NCI-H1092 (cell line): ENCODE measurements at regions not wholly inside any gene's neighbourhood (a gene's known extent, or its start where the extent isn't known, plus 50 kb on each side); places are given as distances from the start of the nearest gene placed in this dataset.

ENCODE experiments used
- DNase-seq: peaks from one replicate; lab custom pipeline; 2025; lab: John Stamatoyannopoulos, UW

DNA sequence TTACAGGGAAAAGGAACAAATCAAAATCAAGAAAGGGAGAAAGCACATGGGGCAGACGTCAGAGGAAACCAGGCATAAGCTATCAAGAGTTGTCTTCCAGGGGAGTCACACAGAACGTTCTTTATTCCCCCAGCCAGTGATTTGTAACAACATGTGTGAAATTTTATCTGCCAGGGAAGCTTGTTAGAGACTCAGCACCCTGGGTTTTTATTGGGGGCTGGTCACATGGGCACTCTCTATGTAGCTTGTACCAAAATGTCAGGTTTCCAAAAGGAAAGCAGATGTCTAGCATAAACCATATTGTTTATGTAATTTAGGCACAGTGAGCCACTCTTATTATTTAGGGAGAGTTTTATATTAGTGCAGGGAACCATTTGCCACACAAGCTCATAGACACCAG lies 440.4 kb upstream of the DCN start:
- DNase-seq: no peak

DNA sequence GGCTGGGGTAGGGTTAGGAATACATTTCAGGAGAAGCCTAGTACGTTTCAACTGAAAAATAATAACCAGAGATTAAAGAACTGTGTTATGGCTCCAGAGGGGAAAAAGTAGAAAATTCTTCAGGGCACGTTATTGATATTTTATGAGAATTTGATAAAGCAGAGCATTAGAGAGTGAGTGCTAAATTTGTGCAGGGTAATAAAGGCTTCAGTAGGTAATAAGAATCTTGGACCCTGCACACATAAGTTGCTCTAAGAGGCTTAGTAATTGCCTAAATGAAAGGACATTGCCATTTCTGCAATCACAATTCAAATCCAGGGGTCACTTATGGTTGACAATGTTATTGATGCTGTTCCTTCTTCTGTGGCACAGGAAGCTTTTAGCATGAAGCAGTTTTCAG lies 439.4 kb upstream of the DCN start:
- DNase-seq: peak; percentile 29

DNA sequence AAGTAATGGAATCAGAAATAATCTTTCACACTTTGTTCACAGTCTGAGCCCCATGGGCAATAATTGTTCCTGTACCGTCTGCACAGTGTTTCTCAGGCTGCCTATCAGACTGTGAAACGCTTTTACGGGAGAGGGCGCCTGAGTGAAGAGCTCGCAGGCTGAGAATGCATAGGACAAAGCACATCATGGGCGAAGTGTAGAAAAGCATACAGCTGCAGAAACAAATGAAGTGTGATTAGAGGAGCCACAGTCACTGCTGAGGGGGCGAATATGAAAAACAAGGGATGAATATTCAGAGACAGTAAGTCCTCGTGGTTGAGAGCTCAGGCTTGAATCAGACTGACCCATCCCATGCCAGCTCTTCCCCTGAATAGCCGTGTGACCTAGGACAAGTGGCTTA lies 438.4 kb upstream of the DCN start:
- DNase-seq: peak; percentile 7

DNA sequence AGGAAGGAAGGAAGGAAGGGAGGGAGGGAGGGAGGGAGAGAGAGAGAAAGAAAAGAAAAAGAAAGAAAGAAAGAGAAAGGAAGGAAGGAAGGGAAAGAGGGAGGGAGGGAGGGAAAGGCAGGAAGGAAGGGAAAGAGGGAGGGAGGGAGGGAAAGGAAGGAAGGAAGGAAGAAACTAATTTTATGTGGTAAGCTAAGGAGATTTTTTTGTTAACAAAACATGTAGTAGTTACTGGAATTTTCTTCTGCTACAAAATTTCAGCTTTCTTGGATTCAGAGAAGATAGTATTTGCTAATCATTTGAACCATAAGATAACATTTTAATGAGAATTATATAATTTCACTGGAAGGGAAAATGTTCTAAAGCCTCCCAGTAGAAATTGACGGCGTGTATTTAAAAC lies 437.8 kb upstream of the DCN start:
- DNase-seq: no peak

DNA sequence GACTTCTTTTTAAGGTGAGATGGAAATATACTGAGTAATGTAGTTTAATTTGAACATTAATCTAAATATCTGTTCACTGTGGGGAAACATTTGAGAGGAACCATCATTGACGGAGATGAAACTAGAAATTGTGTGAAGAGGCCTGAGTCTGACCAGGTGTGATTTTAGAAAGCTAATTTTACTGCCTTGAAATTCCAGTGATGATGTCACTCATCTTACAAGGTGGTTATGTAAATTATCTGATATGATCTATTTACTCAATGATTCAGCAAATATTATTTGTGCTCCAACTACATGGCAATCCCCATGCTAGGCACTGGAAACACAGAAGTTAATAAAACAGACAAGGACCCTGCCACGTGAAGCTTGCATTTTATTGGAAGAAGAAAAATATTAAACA lies 435.7 kb upstream of the DCN start:
- DNase-seq: no peak

DNA sequence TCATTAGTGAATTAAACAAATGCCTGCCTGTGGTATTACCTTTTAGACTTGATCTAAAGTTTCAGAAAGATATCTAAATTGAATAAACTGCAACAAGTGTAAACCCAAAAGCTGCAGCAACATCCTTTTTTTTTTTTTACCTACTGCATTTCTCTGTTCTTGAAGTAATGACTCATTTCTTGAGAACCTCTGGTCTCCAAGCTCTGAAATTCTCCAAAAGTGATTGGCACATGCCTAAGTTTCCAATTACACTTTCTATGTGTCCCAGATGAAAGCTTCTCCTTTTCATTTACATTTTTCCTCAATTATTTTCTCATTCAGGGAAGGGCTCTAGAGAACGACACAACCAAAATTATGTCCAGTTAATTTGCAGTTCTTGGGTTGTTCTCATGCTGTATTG lies 435.2 kb upstream of the DCN start:
- no peak for DNase-seq

DNA sequence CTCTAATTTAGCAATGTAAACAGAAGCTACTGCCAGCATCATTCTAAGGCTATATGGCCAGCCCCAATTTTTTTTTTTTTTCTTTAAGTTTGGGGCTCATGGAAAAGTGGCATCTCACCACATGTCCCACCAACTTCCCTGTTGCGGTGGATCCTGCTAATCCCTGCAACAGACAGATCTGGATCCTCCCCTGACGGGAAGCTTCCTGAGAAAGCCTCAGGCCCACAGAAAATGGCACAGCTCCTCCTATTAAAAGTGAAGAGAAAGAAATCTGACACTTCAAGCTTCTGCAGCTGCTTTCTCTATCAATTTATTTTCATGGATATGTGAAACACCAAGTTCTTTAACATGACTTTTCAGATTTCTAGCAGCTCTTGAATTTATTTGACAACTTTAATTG lies 433.8 kb upstream of the DCN start:
- DNase-seq: no peak

DNA sequence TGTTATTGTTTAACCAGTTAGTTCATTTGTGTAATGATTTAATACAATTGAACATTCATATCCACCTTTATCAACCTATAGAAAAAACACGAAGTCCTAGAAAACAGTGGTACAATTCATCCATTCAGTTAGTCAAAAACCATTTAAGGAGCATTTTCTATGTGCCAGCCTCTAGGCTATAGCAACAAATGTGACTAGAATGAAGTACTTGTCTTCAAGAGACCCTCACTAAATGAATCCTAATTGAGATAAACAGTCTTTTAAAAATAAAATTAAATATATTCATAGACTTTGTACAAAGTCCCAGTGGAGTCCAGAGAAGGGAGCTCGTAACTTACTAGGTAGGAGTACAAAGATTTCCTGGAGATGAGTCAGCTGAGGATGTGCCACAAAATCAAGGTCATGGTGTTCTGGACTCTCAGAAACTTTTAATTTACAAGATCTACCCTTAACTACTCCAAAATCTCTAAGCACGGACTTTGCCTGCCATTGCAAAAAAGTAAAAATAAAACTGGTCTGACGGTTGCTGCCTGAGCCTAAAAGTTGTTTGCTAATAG lies 430.7 kb upstream of the DCN start:
- no peak for DNase-seq

DNA sequence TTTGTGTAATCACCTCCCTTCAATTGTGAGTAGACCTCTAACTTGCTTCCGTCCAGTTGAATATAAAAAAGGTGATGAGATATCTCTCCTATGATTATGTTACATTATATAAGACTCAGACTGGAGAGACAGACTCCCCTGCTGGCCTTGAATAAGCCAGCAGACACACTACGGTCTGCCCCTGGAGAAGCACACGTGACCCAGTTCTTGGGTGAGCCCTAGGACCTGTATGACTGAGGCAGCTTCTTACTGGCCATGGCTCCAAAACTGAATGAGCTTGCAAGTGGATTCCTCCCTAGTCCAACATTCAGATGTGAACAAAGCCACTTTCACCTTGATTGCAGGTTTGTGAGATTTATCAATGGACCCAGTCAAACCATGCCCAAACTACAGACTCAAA lies 427.9 kb upstream of the DCN start:
- DNase-seq: no peak

GRCh38 chr12:91609283-91609682 lies 426.7 kb upstream of the DCN start:
- DNase-seq: no peak

GRCh38 chr12:91608542-91608941 lies 425.9 kb upstream of the DCN start:
- DNase-seq: no peak

GRCh38 chr12:91606662-91607377 lies 424.2 kb upstream of the DCN start:
- no peak for DNase-seq

- DNase-seq: no peak
These were observed 422.3 kb upstream of the DCN start for GRCh38 chr12:91604897-91605296.

DNA sequence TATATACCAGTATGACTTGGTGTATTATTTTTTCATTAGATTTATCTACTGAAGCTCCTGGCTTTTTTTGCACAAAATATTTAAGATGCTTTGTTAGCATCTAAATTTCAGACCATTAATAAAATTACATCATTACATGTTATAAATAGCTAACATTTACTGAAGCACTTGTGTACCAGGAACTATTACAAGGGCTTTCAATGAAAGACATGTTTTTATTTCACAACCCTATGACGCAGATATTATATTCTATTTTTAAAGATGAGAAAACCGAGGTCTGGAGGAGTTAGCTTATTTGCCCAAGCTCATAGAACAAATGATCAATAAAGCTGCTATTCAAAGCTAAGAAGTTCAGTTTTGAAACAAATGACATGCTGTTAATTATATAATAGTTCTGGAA lies 420.4 kb upstream of the DCN start:
- no peak for DNase-seq

GRCh38 chr12:91601054-91601453 lies 418.4 kb upstream of the DCN start:
- DNase-seq: no peak

DNA sequence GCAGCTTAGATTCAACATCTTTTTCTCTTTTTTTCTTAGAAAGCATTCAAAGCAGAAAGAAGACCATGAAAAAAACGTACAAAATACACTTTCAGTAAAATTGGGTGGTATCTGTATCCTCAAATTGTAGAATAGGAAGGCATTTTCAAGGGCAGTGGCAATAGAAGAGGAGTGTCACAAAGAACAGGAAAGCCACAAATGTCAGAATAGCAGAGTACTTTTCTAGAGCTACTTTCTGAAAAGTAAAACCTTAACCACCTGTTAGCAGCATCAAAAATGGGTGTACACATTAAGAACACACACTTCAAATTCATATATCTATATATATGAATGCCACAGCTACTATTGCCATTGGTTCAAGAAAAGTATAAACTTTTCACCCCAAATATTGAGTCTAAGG lies 412.1 kb upstream of the DCN start:
- DNase-seq: no peak

GRCh38 chr12:91591639-91591987 lies 409.0 kb upstream of the DCN start:
- no peak for DNase-seq

- no peak for DNase-seq
These were observed 408.5 kb upstream of the DCN start for GRCh38 chr12:91590966-91591638.

DNA sequence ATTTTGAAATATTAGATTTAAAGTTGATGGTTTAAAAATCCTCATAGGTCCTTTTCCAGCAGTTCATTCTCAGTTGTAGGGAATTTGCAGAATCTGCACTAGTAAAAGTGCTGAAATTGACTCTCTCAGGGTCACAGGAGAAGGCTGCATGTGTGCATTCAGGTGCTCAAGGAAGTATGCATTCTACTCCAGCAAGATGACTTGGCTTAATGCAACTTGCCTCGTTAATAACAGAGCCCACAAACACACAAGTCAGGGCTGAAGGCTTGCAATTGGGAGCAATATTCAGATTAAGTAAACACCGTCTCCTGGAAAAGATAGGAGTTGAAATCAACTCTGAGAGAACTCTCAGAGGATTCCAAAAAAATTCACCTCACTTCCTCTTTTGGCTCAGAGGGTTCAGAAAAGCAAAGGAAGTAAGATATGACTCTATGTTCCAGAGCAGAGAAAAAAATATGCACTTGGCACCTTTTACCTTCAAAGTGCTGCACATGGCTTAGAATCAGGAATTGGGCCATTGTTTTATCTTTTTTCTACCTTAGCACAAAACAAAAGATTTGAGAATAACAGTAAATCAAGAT lies 406.3 kb upstream of the DCN start:
- DNase-seq: no peak

DNA sequence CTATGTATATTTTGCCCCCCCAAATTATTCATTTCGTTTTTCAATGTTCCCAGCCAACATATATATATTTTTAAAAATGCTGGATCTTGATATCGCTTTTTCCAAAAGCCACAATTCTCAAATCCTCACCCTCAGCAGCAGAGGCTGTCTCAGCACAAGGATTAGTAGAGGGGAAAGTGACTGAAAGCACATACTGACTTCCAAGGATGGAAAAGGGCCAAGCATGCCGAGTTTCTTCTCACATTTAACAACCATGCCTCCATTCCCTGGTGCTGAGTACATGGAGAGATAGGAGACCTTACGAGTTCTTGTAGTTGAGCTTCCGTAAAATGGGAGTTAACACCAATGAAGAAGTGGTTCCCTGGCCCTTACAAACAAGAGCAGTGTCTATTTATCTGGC lies 403.4 kb upstream of the DCN start:
- DNase-seq: no peak

DNA sequence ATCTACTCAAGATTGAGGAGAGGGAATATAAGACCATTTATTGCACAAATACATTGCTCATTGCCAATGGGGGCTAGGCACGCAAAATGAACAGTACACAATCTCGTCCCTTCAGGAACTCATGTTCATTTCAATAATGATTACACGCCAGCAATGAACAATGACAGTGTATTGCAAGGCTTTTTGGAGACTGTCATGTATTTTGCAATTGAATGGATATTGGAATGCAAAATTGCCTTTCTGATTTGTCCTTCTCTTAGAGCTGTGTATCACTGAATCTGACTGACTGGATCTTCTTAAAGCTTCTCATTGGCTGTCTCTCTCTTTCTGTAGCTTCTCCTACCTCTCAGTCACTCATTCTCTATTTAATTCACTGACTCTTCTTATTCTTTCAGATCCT lies 400.2 kb upstream of the DCN start:
- no peak for DNase-seq

GRCh38 chr12:91579516-91580263 lies 397.1 kb upstream of the DCN start:
- DNase-seq: no peak
